HG03575 (cell line): ENCODE measurements at regions not wholly inside any gene's neighbourhood (a gene's known extent, or its start where the extent isn't known, plus 50 kb on each side); places are given as distances from the start of the nearest gene placed in this dataset.
A peak's percentile ranks its signal among the peaks of the same experiment; 100 is the strongest.

Source experiments
- ATAC-seq: cut with Tn5 transposase; IDR thresholded peaks from one replicate; pipeline ENCODE4 v1.9.1; 2021; ENCODE audit not compliant: unreplicated experiment, insufficient number of reproducible peaks, low FRiP score; ENCODE audit errors: extremely low read depth

GRCh38 chr3:147809206-147809605, 400.0 kb downstream of the ZIC1 start:
- ATAC-seq: no peak

GRCh38 chr3:147812186-147812911, 403.2 kb downstream of the ZIC1 start:
- no peak for ATAC-seq

GRCh38 chr3:147813256-147813655, 404.1 kb downstream of the ZIC1 start:
- no peak for ATAC-seq

- no peak for ATAC-seq
Measured at GRCh38 chr3:147816752-147817151, 407.6 kb downstream of the ZIC1 start.

- no peak for ATAC-seq
Measured at GRCh38 chr3:147832611-147833010, 423.4 kb downstream of the ZIC1 start.

- no peak for ATAC-seq
Measured at GRCh38 chr3:147836330-147836729, 427.2 kb downstream of the ZIC1 start.

GRCh38 chr3:147838652-147839051, 429.5 kb downstream of the ZIC1 start:
- no peak for ATAC-seq

GRCh38 chr3:147843331-147843730, 434.2 kb downstream of the ZIC1 start:
- no peak for ATAC-seq

- ATAC-seq: no peak
Measured at GRCh38 chr3:147846293-147846692, 437.1 kb downstream of the ZIC1 start.

- no peak for ATAC-seq
Measured at GRCh38 chr3:147846854-147847478, 437.8 kb downstream of the ZIC1 start.

- no peak for ATAC-seq
Measured at GRCh38 chr3:147851062-147851461, 441.9 kb downstream of the ZIC1 start.

GRCh38 chr3:147854542-147854941, 445.4 kb downstream of the ZIC1 start:
- no peak for ATAC-seq

- ATAC-seq: no peak
Measured at GRCh38 chr3:147864754-147865354, 455.7 kb downstream of the ZIC1 start.

- no peak for ATAC-seq
Measured at GRCh38 chr3:147866561-147866960, 457.4 kb downstream of the ZIC1 start.

- ATAC-seq: no peak
Measured at GRCh38 chr3:147872568-147872967, 463.4 kb downstream of the ZIC1 start.

GRCh38 chr3:147875498-147875897, 466.3 kb downstream of the ZIC1 start:
- ATAC-seq: no peak

- no peak for ATAC-seq
Measured at GRCh38 chr3:147881933-147882332, 472.8 kb downstream of the ZIC1 start.

GRCh38 chr3:147886879-147887278, 477.7 kb downstream of the ZIC1 start:
- ATAC-seq: no peak

GRCh38 chr3:147887797-147888196, 478.6 kb downstream of the ZIC1 start:
- ATAC-seq: no peak

- ATAC-seq: peak; percentile 75
Measured at GRCh38 chr3:147890114-147890513, 480.9 kb downstream of the ZIC1 start.
